H9 (cell line): ENCODE measurements at regions not wholly inside any gene's neighbourhood (a gene's known extent, or its start where the extent isn't known, plus 50 kb on each side); places are given as distances from the start of the nearest gene placed in this dataset.

Source experiments
- DNase-seq: peaks from one replicate; pipeline ENCODE4 v3.0.0-alpha.2; 2017
- H2AFZ ChIP-seq: one replicate; pipeline ENCODE4 v1.6.1; 2013; ENCODE audit warnings: mild to moderate bottlenecking, low read length, control low read depth, moderate library complexity
- H2AK5ac ChIP-seq: 2 replicates; pipeline ENCODE4 v1.6.1; 2013; ENCODE audit warnings: low read length, control low read depth, mixed read lengths; ENCODE audit not compliant: insufficient read length
- H2BK120ac ChIP-seq: one replicate; pipeline ENCODE4 v1.6.1; 2013; ENCODE audit warnings: low read depth, mild to moderate bottlenecking, low read length, control low read depth, inconsistent platforms; ENCODE audit not compliant: poor library complexity, severe bottlenecking
- H2BK12ac ChIP-seq: 2 replicates; pipeline ENCODE4 v1.6.1; 2013; ENCODE audit warnings: low read length, control low read depth, mixed read lengths, low read depth; ENCODE audit not compliant: insufficient read length
- H2BK15ac ChIP-seq: 2 replicates; pipeline ENCODE4 v1.6.1; 2013; ENCODE audit warnings: low read depth, low read length, control low read depth
- H2BK20ac ChIP-seq: one replicate; pipeline ENCODE4 v1.6.1; 2013; ENCODE audit warnings: low read depth, mild to moderate bottlenecking, low read length, control low read depth, inconsistent platforms; ENCODE audit not compliant: poor library complexity, severe bottlenecking
- H2BK5ac ChIP-seq: 2 replicates; pipeline ENCODE4 v1.6.1; 2013; ENCODE audit warnings: low read length, control low read depth, mixed read lengths; ENCODE audit not compliant: insufficient read length
- H3K14ac ChIP-seq: 2 replicates; pipeline ENCODE4 v1.6.1; 2013; ENCODE audit warnings: low read length, control low read depth; ENCODE audit not compliant: insufficient read depth
- H3K18ac ChIP-seq: 2 replicates; pipeline ENCODE4 v1.6.1; 2013; ENCODE audit warnings: low read depth, mild to moderate bottlenecking, mixed read lengths, low read length, control low read depth; ENCODE audit not compliant: insufficient read length
- H3K23ac ChIP-seq: 2 replicates; pipeline ENCODE4 v1.6.1; 2013; ENCODE audit warnings: low read length, control low read depth, mixed read lengths, low read depth; ENCODE audit not compliant: insufficient read length
- H3K23me2 ChIP-seq: 2 replicates; pipeline ENCODE4 v1.6.1; 2013; ENCODE audit warnings: low read depth, mild to moderate bottlenecking, mixed read lengths, low read length, control low read depth; ENCODE audit not compliant: insufficient read length, poor library complexity, severe bottlenecking
- H3K27ac ChIP-seq: 2 replicates; pipeline ENCODE4 v1.5.1; 2013; ENCODE audit warnings: low read length, control low read depth, mixed read lengths, low read depth; ENCODE audit not compliant: insufficient read length
- H3K27me3 ChIP-seq: 2 replicates; pipeline ENCODE4 v1.6.1; 2013; ENCODE audit warnings: low read length, control low read depth, inconsistent platforms; ENCODE audit not compliant: insufficient read depth
- H3K4ac ChIP-seq: 2 replicates; pipeline ENCODE4 v1.6.1; 2013; ENCODE audit warnings: low read depth, mild to moderate bottlenecking, control low read depth, inconsistent platforms, low read length, moderate library complexity
- H3K4me1 ChIP-seq: 2 replicates; pipeline ENCODE4 v1.6.1; 2013; ENCODE audit warnings: low read length, control low read depth, inconsistent platforms; ENCODE audit not compliant: insufficient read depth
- H3K4me2 ChIP-seq: 2 replicates; pipeline ENCODE4 v1.6.1; 2013; ENCODE audit warnings: low read length, control low read depth, mixed read lengths; ENCODE audit not compliant: insufficient read length, insufficient read depth
- H3K56ac ChIP-seq: 2 replicates; pipeline ENCODE4 v1.6.1; 2013; ENCODE audit warnings: low read depth, mild to moderate bottlenecking, mixed read lengths, low read length, control low read depth; ENCODE audit not compliant: insufficient read length
- H3K79me1 ChIP-seq: 2 replicates; pipeline ENCODE4 v1.6.1; 2013; ENCODE audit warnings: low read depth, mild to moderate bottlenecking, moderate library complexity, low read length, control low read depth, inconsistent platforms; ENCODE audit not compliant: insufficient read depth, poor library complexity, severe bottlenecking
- H3K79me2 ChIP-seq: 2 replicates; pipeline ENCODE4 v1.6.1; 2013; ENCODE audit warnings: low read length, control low read depth, inconsistent platforms; ENCODE audit not compliant: insufficient read depth
- H3K9ac ChIP-seq: 2 replicates; pipeline ENCODE4 v1.6.1; 2013; ENCODE audit warnings: low read length, control low read depth, mixed read lengths; ENCODE audit not compliant: insufficient read length; ENCODE audit errors: extremely low read depth
- H3K9me3 ChIP-seq: one replicate; pipeline ENCODE4 v1.6.1; 2013; ENCODE audit warnings: low read depth, low read length, inconsistent platforms; ENCODE audit not compliant: control insufficient read depth
- H3T11ph ChIP-seq: one replicate; pipeline ENCODE4 v1.6.1; 2013; ENCODE audit warnings: mild to moderate bottlenecking, low read length, control low read depth, inconsistent platforms
- H4K20me1 ChIP-seq: one replicate; pipeline ENCODE4 v1.6.1; 2013; ENCODE audit not compliant: control insufficient read depth, insufficient read length, insufficient read depth
- H4K5ac ChIP-seq: 2 replicates; pipeline ENCODE4 v1.6.1; 2013; ENCODE audit warnings: low read depth, mild to moderate bottlenecking, mixed read lengths, low read length, control low read depth; ENCODE audit not compliant: insufficient read length
- H4K8ac ChIP-seq: replicated peaks from 2 replicates; pipeline ENCODE4 v1.6.1; 2013; ENCODE audit warnings: low read length, control low read depth, mixed read lengths, low read depth; ENCODE audit not compliant: insufficient read length
- H4K91ac ChIP-seq: 2 replicates; pipeline ENCODE4 v1.6.1; 2013; ENCODE audit warnings: low read depth, mild to moderate bottlenecking, moderate library complexity, mixed read lengths, low read length, control low read depth; ENCODE audit not compliant: insufficient read length
- H3K27ac Mint-ChIP-seq, 3 experiments: 2 replicates in 2 of 3; 3 replicates in 1 of 3; pipeline ENCODE4 v1.8.0; 2020 to 2021; ENCODE audit warnings: mixed read lengths in 3 of 3, mild to moderate bottlenecking in 1 of 3, moderate library complexity in 1 of 3
- H3K27me3 Mint-ChIP-seq: 2 replicates; pipeline ENCODE4 v1.8.0; 2021; ENCODE audit warnings: low read depth, mild to moderate bottlenecking, moderate library complexity, mixed read lengths
- H3K36me3 Mint-ChIP-seq, 3 experiments: 2 replicates in 2 of 3; 3 replicates in 1 of 3; pipeline ENCODE4 v1.8.0; 2020 to 2021; ENCODE audit warnings: low read depth in 3 of 3, mixed read lengths in 3 of 3; ENCODE audit not compliant: insufficient read depth in 1 of 3
- H3K4me1 Mint-ChIP-seq, 2 experiments: 2 replicates each; pipeline ENCODE4 v1.8.0; 2020; ENCODE audit warnings: mixed read lengths in 2 of 2
- H3K4me3 Mint-ChIP-seq, 2 experiments: 2 replicates in 1 of 2; 3 replicates in 1 of 2; pipeline ENCODE4 v1.8.0; 2020 to 2021; ENCODE audit warnings: mild to moderate bottlenecking in 2 of 2, mixed read lengths in 2 of 2, moderate library complexity in 1 of 2
- H3K9me3 Mint-ChIP-seq, 2 experiments: 2 replicates in 1 of 2; 3 replicates in 1 of 2; pipeline ENCODE4 v1.8.0; 2020; ENCODE audit warnings: mild to moderate bottlenecking in 2 of 2, mixed read lengths in 2 of 2, moderate library complexity in 1 of 2
- WGBS: extraction: QIAGEN DNeasy Blood & Tissue Kit; methylation state at CpG from one replicate; pipeline ENCODE4 v1.1.7; 2013; ENCODE audit warnings: missing lambda C conversion rate, low lambda C conversion rate, mixed read lengths; ENCODE audit not compliant: insufficient read length; ENCODE audit errors: extremely low coverage; 5-methylcytosine and 5-hydroxymethylcytosine counted together
- TF ChIP-seq, protein P1 (sequence below): fragments of 200-600 bp; sonication (generic); conservative IDR thresholded peaks from 3 replicates; pipeline ENCODE4 v1.8.0; 2021; ENCODE audit warnings: antibody characterized with exemption, mild to moderate bottlenecking

DNA sequence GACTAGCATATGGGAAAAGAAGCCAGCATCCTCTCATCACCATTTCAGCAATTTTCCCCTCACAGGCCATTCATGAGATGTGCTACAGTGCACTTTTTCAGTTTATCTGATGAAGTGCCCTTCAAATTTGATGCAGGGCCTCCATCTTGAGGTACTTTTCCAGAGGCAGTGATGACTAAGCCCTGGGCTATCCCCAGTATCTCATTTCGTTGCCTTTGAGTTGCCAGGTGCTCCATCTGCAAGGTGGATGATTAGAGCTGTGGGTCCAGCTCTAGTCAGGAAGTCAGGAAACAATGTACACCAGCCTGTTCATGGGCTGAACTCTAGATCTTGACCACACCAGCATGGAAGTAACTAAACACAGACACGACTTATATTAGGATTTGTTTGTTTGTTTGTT is 425.2 kb downstream of the METTL4 start:
- H4K8ac ChIP-seq, result no peak overlapping the region
- H2BK120ac ChIP-seq, result no peak overlapping the region
- no peaks in the 10 kb centered on the region for H3K79me1 ChIP-seq
- H3K9ac ChIP-seq, result no peak overlapping the region
- no peak overlapping the region for H3K14ac ChIP-seq
- no peak overlapping the region for H4K91ac ChIP-seq
- no peak overlapping the region for H2BK15ac ChIP-seq
- H3K56ac ChIP-seq, result no peak overlapping the region
- Mint-ChIP-seq H3K4me1 (peaks cover 0 to 3% of the 10 kb centered on the region in 2 experiments; a peak in 1 of 4 replicates), H3K27ac (no peak overlapping the region), H3K4me3 (no peak overlapping the region), H3K9me3 (no peaks in the 10 kb centered on the region; a peak in 2 of 5 replicates), H3K27me3 (no peaks in the 10 kb centered on the region), H3K36me3 (no peaks in the 10 kb centered on the region; a peak in 1 of 7 replicates)
- H3K79me2 ChIP-seq, result no peaks in the 10 kb centered on the region
- H3K4ac ChIP-seq, result no peak overlapping the region
- no peaks in the 10 kb centered on the region for H4K20me1 ChIP-seq
- no CpG with 5 or more reads among the region's 2 CpGs for WGBS
- no peaks in the 10 kb centered on the region for H3K23me2 ChIP-seq
- H2BK5ac ChIP-seq, result no peak overlapping the region
- H3K18ac ChIP-seq, result no peak overlapping the region
- H3K27me3 ChIP-seq, result no peaks in the 10 kb centered on the region
- no peak overlapping the region for H4K5ac ChIP-seq
- no peak overlapping the region for H2BK12ac ChIP-seq
- H2AFZ ChIP-seq, result no peak overlapping the region
- TF ChIP-seq, protein P1, sequence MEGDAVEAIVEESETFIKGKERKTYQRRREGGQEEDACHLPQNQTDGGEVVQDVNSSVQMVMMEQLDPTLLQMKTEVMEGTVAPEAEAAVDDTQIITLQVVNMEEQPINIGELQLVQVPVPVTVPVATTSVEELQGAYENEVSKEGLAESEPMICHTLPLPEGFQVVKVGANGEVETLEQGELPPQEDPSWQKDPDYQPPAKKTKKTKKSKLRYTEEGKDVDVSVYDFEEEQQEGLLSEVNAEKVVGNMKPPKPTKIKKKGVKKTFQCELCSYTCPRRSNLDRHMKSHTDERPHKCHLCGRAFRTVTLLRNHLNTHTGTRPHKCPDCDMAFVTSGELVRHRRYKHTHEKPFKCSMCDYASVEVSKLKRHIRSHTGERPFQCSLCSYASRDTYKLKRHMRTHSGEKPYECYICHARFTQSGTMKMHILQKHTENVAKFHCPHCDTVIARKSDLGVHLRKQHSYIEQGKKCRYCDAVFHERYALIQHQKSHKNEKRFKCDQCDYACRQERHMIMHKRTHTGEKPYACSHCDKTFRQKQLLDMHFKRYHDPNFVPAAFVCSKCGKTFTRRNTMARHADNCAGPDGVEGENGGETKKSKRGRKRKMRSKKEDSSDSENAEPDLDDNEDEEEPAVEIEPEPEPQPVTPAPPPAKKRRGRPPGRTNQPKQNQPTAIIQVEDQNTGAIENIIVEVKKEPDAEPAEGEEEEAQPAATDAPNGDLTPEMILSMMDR, result no peak
- H2BK20ac ChIP-seq, result no peak overlapping the region
- H3K23ac ChIP-seq, result no peak overlapping the region
- no peak for DNase-seq
- H3K4me2 ChIP-seq, result no peak overlapping the region
- H2AK5ac ChIP-seq, result no peak overlapping the region
- no peak overlapping the region for H3T11ph ChIP-seq
- H3K4me1 ChIP-seq, result no peaks in the 10 kb centered on the region
- no peaks in the 10 kb centered on the region for H3K9me3 ChIP-seq
- H3K27ac ChIP-seq, result no peak overlapping the region
